SU-DHL-6 (cell line): ENCODE measurements at regions not wholly inside any gene's neighbourhood (a gene's known extent, or its start where the extent isn't known, plus 50 kb on each side); places are given as distances from the start of the nearest gene placed in this dataset.

Source experiments
- CTCF ChIP-seq: fragments of 200-600 bp; sonication (generic); IDR thresholded peaks from one replicate; pipeline ENCODE4 v1.5.1; 2017; ENCODE audit warnings: antibody characterized with exemption, mild to moderate bottlenecking, low read length, moderate library complexity; ENCODE audit not compliant: insufficient read depth, poor library complexity, severe bottlenecking
- EZH2phosphoT487 ChIP-seq: fragments of 200-600 bp; sonication (generic), shearing (Covaris generic); conservative IDR thresholded peaks from 2 replicates; pipeline ENCODE4 v1.6.1; 2018; ENCODE audit warnings: mild to moderate bottlenecking, antibody characterized with exemption, low read length, moderate library complexity, mixed read lengths

- TF ChIP-seq CTCF (no peak), EZH2phosphoT487 (no peak)
Observed at GRCh38 chr6:95318137-95318536, 259.2 kb upstream of the MANEA start.
